ENCODE measurements at regions not wholly inside any gene's neighbourhood (a gene's known extent, or its start where the extent isn't known, plus 50 kb on each side); places are given as distances from the start of the nearest gene placed in this dataset.

- DNase-seq (ENCODE audit: low spot score), result no peak
Observed at GRCh38 chr2:18503376-18504228, 56.9 kb downstream of the RDH14 start.

- DNase-seq (ENCODE audit: low spot score), result no peak
Observed at GRCh38 chr2:18502142-18502541, 58.3 kb downstream of the RDH14 start.

GRCh38 chr2:18501729-18502128, 58.7 kb downstream of the RDH14 start:
- no peak for DNase-seq (ENCODE audit: low spot score)

GRCh38 chr2:18501156-18501555, 59.3 kb downstream of the RDH14 start:
- no peak for DNase-seq (ENCODE audit: low spot score)

- no peak for DNase-seq (ENCODE audit: low spot score)
Observed at GRCh38 chr2:18500333-18500732, 60.1 kb downstream of the RDH14 start.

- DNase-seq (ENCODE audit: low spot score), result no peak
Observed at GRCh38 chr2:18498531-18498930, 61.9 kb downstream of the RDH14 start.

- DNase-seq (ENCODE audit: low spot score), result no peak
Observed at GRCh38 chr2:18496516-18496915, 63.9 kb downstream of the RDH14 start.

- no peak for DNase-seq (ENCODE audit: low spot score)
Observed at GRCh38 chr2:18495058-18495457, 65.4 kb downstream of the RDH14 start.

GRCh38 chr2:18492721-18493120, 67.7 kb downstream of the RDH14 start:
- DNase-seq (ENCODE audit: low spot score), result no peak

- DNase-seq (ENCODE audit: low spot score), result no peak
Observed at GRCh38 chr2:18491577-18491976, 68.9 kb downstream of the RDH14 start.

- DNase-seq (ENCODE audit: low spot score), result no peak
Observed at GRCh38 chr2:18490901-18491300, 69.6 kb downstream of the RDH14 start.

GRCh38 chr2:18487106-18487913, 73.1 kb downstream of the RDH14 start:
- DNase-seq (ENCODE audit: low spot score), result no peak

GRCh38 chr2:18484625-18485024, 75.8 kb downstream of the RDH14 start:
- DNase-seq (ENCODE audit: low spot score), result no peak

- DNase-seq (ENCODE audit: low spot score), result no peak
Observed at GRCh38 chr2:18483896-18484295, 76.6 kb downstream of the RDH14 start.

GRCh38 chr2:18482666-18483065, 77.8 kb downstream of the RDH14 start:
- no peak for DNase-seq (ENCODE audit: low spot score)

- no peak for DNase-seq (ENCODE audit: low spot score)
Observed at GRCh38 chr2:18479947-18480369, 80.5 kb downstream of the RDH14 start.

- DNase-seq (ENCODE audit: low spot score), result no peak
Observed at GRCh38 chr2:18477293-18477692, 83.2 kb downstream of the RDH14 start.

GRCh38 chr2:18476484-18476883, 84.0 kb downstream of the RDH14 start:
- no peak for DNase-seq (ENCODE audit: low spot score)

GRCh38 chr2:18475884-18476283, 84.6 kb downstream of the RDH14 start:
- DNase-seq (ENCODE audit: low spot score), result no peak

GRCh38 chr2:18474700-18475099, 85.8 kb downstream of the RDH14 start:
- DNase-seq (ENCODE audit: low spot score), result no peak

GRCh38 chr2:18473241-18474181, 86.9 kb downstream of the RDH14 start:
- no peak for DNase-seq (ENCODE audit: low spot score)

- DNase-seq (ENCODE audit: low spot score), result no peak
Observed at GRCh38 chr2:18467749-18468360, 92.6 kb downstream of the RDH14 start.
